GM12892 (cell line): ENCODE measurements at regions not wholly inside any gene's neighbourhood (a gene's known extent, or its start where the extent isn't known, plus 50 kb on each side); places are given as distances from the start of the nearest gene placed in this dataset.
"Not testable (repeated sequence)": the region's sequence is repeated elsewhere in the genome, so short reads cannot be mapped to it uniquely, and the experiment has no call there.

ENCODE experiments used
- DNase-seq: peaks from one replicate; pipeline ENCODE4 v3.0.0; 2011; ENCODE audit not compliant: insufficient read length
- FAIRE-seq: peaks from 2 replicates; lab custom pipeline; 2011; peaks lifted over from hg19 to GRCh38; lab: Jason Lieb, UNC
- POLR2A ChIP-seq: IDR thresholded peaks from 2 replicates; pipeline ENCODE4 v1.6.1; 2011; ENCODE audit warnings: low read depth, low read length, control low read depth
- POLR2AphosphoS5 ChIP-seq: IDR thresholded peaks from 2 replicates; pipeline ENCODE4 v1.6.1; 2011; ENCODE audit warnings: low read depth, low read length, control low read depth
- TAF1 ChIP-seq: IDR thresholded peaks from 2 replicates; pipeline ENCODE4 v1.6.1; 2011; ENCODE audit warnings: low read depth, mild to moderate bottlenecking, control low read depth, low read length, borderline replicate concordance

GRCh38 chr3:3301476-3301875 lies 122.0 kb upstream of the CRBN start:
- DNase-seq: no peak
- TF ChIP-seq POLR2AphosphoS5: no peak
- no peak for TF ChIP-seq POLR2A
- no peak for TF ChIP-seq TAF1
- no peak for FAIRE-seq

- no peak for TF ChIP-seq POLR2AphosphoS5
- no peak for TF ChIP-seq TAF1
- TF ChIP-seq POLR2A: no peak
- FAIRE-seq (no peak), DNase-seq (no peak)
These were observed 117.5 kb upstream of the CRBN start for GRCh38 chr3:3296979-3297381.

DNA sequence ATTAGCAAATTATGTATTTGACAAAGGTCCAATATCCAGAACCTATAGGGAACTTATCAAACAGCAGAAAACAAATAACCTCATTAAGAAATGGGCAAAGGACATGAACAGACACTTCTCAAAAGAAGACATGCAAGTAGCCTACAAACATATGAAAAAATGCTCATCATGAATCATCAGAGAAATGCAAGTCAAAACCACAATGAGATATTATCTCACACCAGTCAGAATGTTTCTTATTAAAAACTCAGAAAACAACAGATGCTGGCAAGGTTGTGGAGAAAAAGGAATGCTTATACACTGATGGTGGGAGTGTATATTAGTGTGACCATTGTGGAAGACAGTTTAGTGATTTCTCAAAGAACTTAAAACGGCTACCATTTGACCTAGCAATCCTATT lies 116.1 kb upstream of the CRBN start:
- DNase-seq (no peak), FAIRE-seq (no peak)
- TF ChIP-seq TAF1 (no peak), POLR2A (no peak), POLR2AphosphoS5 (no peak)

DNA sequence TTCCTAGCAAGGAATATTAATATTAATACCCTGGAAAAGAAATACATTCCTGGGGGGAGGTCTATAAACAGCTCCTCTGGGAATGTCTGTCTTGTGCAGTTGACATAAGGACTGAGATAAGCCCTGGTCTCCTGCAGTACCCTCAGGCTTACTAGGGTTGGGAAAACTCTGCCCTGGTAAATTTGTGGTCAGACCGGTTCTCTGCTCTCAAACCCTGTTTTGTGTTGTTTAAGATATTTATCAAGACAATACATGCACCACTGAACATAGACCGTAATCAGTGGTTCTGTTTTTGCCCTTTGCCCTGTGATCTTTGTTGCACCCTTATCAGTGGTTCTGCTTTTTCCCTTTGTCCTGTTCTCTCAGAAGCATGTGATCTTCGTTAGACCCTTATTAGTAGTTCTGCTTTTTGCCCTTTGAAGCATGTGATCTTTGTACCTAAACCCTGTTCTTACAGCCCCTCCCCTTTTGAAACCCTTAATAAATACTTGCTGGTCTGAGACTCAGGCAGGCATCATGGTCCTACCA lies 112.3 kb upstream of the CRBN start:
- FAIRE-seq, DNase-seq: not testable (repeated sequence)

DNA sequence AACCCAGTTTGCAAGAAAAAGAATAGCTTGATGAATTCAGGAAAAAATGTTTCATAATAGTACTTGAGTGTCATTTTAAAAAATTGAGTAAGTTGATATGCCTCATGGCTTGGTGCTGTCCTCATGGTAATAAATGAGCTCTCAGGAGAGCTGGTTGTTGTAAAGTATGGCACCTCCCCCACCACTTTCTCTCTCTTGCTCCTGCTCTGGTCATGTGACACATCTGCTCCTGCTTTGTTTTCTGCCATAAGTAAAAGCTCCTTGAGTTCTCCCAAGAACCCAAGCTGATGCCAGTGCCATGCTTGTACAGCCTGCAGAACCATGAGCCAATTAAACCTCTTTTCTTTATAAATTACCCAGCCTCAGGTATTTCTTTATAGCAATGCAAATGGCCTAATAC lies 108.8 kb upstream of the CRBN start:
- TF ChIP-seq POLR2A: no peak
- no peak for TF ChIP-seq TAF1
- TF ChIP-seq POLR2AphosphoS5: no peak
- FAIRE-seq: no peak
- no peak for DNase-seq

GRCh38 chr3:3286014-3286413 lies 106.5 kb upstream of the CRBN start:
- FAIRE-seq (no peak), DNase-seq (no peak)
- TF ChIP-seq POLR2AphosphoS5: no peak
- no peak for TF ChIP-seq POLR2A
- no peak for TF ChIP-seq TAF1

GRCh38 chr3:3281024-3281423 lies 101.5 kb upstream of the CRBN start:
- no peak for TF ChIP-seq POLR2A
- TF ChIP-seq POLR2AphosphoS5: no peak
- no peak for TF ChIP-seq TAF1
- FAIRE-seq: no peak
- DNase-seq: no peak

GRCh38 chr3:3280396-3280795 lies 100.9 kb upstream of the CRBN start:
- TF ChIP-seq TAF1 (no peak), POLR2AphosphoS5 (no peak), POLR2A (no peak)
- DNase-seq: no peak
- no peak for FAIRE-seq

DNA sequence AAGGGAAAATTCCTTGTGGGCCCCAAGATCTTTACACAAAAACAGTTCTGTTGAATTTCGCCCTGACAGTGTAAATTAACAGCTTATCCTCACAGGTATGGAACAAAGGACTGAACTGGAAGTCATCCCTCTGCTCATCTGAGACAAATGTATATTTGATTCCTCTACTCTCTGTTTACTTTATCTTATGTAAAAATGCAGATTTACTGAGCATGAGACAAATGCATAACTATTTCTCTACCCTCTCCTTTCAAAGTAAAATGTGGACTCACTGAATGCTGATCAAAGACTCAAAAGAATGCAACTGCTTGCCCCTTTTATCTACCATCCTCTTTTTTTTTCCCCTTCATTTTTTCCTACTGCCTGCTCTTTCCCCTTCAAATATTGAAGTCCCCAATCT lies 98.6 kb upstream of the CRBN start:
- DNase-seq (no peak), FAIRE-seq (no peak)
- TF ChIP-seq POLR2A (no peak), TAF1 (no peak), POLR2AphosphoS5 (no peak)

DNA sequence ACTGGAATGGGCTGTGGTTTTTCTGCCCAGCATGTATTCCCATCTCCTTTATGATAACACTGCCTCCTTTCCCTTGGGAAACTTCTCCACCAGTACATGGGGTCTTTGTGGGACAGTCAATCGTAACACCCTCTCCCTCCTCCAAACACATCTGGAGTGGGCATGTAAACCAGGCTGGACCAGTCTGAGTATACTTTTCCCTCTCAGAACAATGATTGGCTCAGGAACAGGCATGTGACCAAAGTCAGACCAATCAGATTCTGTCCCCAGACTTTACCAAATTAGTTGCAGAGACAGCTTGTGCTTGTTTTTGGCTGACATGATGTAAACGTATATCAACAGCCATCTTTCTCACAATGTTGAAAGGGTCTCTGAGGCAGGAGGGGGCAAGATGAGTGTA lies 97.1 kb upstream of the CRBN start:
- TF ChIP-seq POLR2A (no peak), TAF1 (no peak), POLR2AphosphoS5 (no peak)
- DNase-seq (no peak), FAIRE-seq (no peak)

GRCh38 chr3:3264796-3265195 lies 85.3 kb upstream of the CRBN start:
- TF ChIP-seq POLR2A (no peak), POLR2AphosphoS5 (no peak), TAF1 (no peak)
- FAIRE-seq: no peak
- DNase-seq: no peak

- no peak for FAIRE-seq
- no peak for TF ChIP-seq POLR2A
- TF ChIP-seq POLR2AphosphoS5: no peak
- TF ChIP-seq TAF1: no peak
- DNase-seq: no peak
These were observed 81.4 kb upstream of the CRBN start for GRCh38 chr3:3260870-3261269.

- no peak for TF ChIP-seq TAF1
- TF ChIP-seq POLR2A: no peak
- no peak for TF ChIP-seq POLR2AphosphoS5
- no peak for FAIRE-seq
- no peak for DNase-seq
These were observed 79.7 kb upstream of the CRBN start for GRCh38 chr3:3259181-3259580.

DNA sequence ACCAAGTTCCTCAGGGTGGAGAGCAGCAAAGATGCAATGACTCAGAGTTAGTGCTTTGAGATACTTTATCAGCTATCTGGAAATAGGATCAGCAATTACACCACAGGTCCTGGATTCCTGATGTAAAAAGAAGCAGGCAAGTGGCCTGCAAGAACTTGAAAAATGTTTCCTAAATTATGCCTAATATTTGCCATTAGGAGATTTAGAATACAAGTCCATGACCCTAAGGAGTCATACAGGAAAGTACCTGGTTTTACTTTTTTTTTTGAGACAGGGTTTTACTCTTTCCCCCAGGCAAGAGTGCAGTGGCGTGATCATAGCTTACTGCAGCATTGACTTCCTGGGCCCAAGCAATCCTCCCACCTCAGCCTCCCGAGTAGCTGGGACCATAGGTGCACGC lies 78.8 kb upstream of the CRBN start:
- no peak for DNase-seq
- no peak for TF ChIP-seq TAF1
- TF ChIP-seq POLR2A: no peak
- TF ChIP-seq POLR2AphosphoS5: no peak
- FAIRE-seq: no peak
